GM23338 (cell line): ENCODE measurements at regions not wholly inside any gene's neighbourhood (a gene's known extent, or its start where the extent isn't known, plus 50 kb on each side); places are given as distances from the start of the nearest gene placed in this dataset.

Experiments used
- ATAC-seq: fragments of 200-7000 bp; cut with Tn5 transposase; 3 replicates; pipeline ENCODE4 v1.9.1; 2020
- DNase-seq: peaks from one replicate; pipeline ENCODE4 v3.0.0-alpha.2; 2015; ENCODE audit warnings: low spot score
- H2AFZ ChIP-seq: fragments of 200-600 bp; sonication (generic); 2 replicates; pipeline ENCODE4 v1.8.0; 2016; ENCODE audit warnings: antibody characterized with exemption, mild to moderate bottlenecking, moderate library complexity
- H3F3A ChIP-seq: fragments of 200-600 bp; sonication (generic); replicated peaks from 2 replicates; pipeline ENCODE4 v1.8.0; 2017; ENCODE audit warnings: antibody characterized with exemption, mixed run types, low read depth
- H3K27ac ChIP-seq: fragments of 200-600 bp; sonication (generic); 2 replicates; pipeline ENCODE4 v1.6.1; 2016; ENCODE audit warnings: low read depth
- H3K27me3 ChIP-seq: fragments of 200-600 bp; sonication (generic); 2 replicates; pipeline ENCODE4 v1.8.0; 2016; ENCODE audit warnings: mild to moderate bottlenecking, mixed run types, moderate library complexity; ENCODE audit not compliant: insufficient read depth
- H3K36me3 ChIP-seq: fragments of 200-600 bp; sonication (generic); 2 replicates; pipeline ENCODE4 v1.8.0; 2016; ENCODE audit warnings: mild to moderate bottlenecking; ENCODE audit not compliant: insufficient read depth
- H3K4me1 ChIP-seq: fragments of 200-600 bp; sonication (generic); 2 replicates; pipeline ENCODE4 v1.8.0; 2016; ENCODE audit warnings: mild to moderate bottlenecking, moderate library complexity; ENCODE audit not compliant: insufficient read depth
- H3K4me2 ChIP-seq: fragments of 200-600 bp; sonication (generic); 2 replicates; pipeline ENCODE4 v1.7.1; 2017; ENCODE audit warnings: mixed run types
- H3K4me3 ChIP-seq: fragments of 200-600 bp; sonication (generic); 2 replicates; pipeline ENCODE4 v1.6.1; 2016; ENCODE audit warnings: mixed run types
- H3K79me2 ChIP-seq: fragments of 200-600 bp; sonication (generic); replicated peaks from 2 replicates; pipeline ENCODE4 v1.8.0; 2017; ENCODE audit warnings: mild to moderate bottlenecking; ENCODE audit not compliant: insufficient read depth
- H3K9me2 ChIP-seq: fragments of 200-600 bp; sonication (generic); 2 replicates; pipeline ENCODE4 v1.8.0; 2017; ENCODE audit not compliant: insufficient read depth
- H4K20me1 ChIP-seq: fragments of 200-600 bp; sonication (generic); replicated peaks from 2 replicates; pipeline ENCODE4 v1.8.0; 2017; ENCODE audit warnings: mild to moderate bottlenecking; ENCODE audit not compliant: insufficient read depth
- H3K27ac Mint-ChIP-seq: 2 replicates; pipeline ENCODE4 v1.8.0; 2020; ENCODE audit warnings: inconsistent platforms, mild to moderate bottlenecking, moderate library complexity, mixed read lengths
- H3K27me3 Mint-ChIP-seq: 3 replicates; pipeline ENCODE4 v1.8.0; 2022; ENCODE audit warnings: low read depth, mild to moderate bottlenecking, moderate library complexity, mixed read lengths, inconsistent platforms; ENCODE audit not compliant: insufficient read depth, poor library complexity
- H3K36me3 Mint-ChIP-seq: 3 replicates; pipeline ENCODE4 v1.8.0; 2021; ENCODE audit warnings: low read depth, mild to moderate bottlenecking, inconsistent platforms, moderate library complexity, mixed read lengths
- H3K4me1 Mint-ChIP-seq: 3 replicates; pipeline ENCODE4 v1.8.0; 2020; ENCODE audit warnings: mild to moderate bottlenecking, inconsistent platforms, mixed read lengths
- H3K4me3 Mint-ChIP-seq: 3 replicates; pipeline ENCODE4 v1.8.0; 2021; ENCODE audit warnings: moderate library complexity, mild to moderate bottlenecking, inconsistent platforms, mixed read lengths
- H3K9me3 Mint-ChIP-seq: 3 replicates; pipeline ENCODE4 v1.8.0; 2020; ENCODE audit warnings: moderate library complexity, mild to moderate bottlenecking, inconsistent platforms, mixed read lengths
- CREB1 ChIP-seq: fragments of 250-450 bp; sonication (Bioruptor Pico); IDR thresholded peaks from 2 replicates; pipeline ENCODE4 v1.5.0; 2020; ENCODE audit warnings: low read depth, mild to moderate bottlenecking, moderate library complexity
- CTCF ChIP-seq, 2 experiments: fragments of 200-600 bp in 1 of 2; sonication (generic) in 1 of 2; conservative IDR thresholded peaks; 2 replicates each; pipeline versions ENCODE4 v1.5.1 to v1.6.1; 2016 to 2017; ENCODE audit warnings: antibody characterized with exemption in 2 of 2, low read depth in 2 of 2, mild to moderate bottlenecking in 2 of 2, moderate library complexity in 1 of 2
- EZH2 ChIP-seq: fragments of 200-600 bp; sonication (generic); IDR thresholded peaks from one replicate; pipeline ENCODE4 v1.8.0; 2017; ENCODE audit warnings: antibody characterized with exemption, mild to moderate bottlenecking, low read depth; ENCODE audit not compliant: unreplicated experiment
- EZH2phosphoT487 ChIP-seq: fragments of 200-600 bp; sonication (generic); IDR thresholded peaks from one replicate; pipeline ENCODE4 v1.8.1; 2018; ENCODE audit warnings: antibody characterized with exemption; ENCODE audit not compliant: unreplicated experiment
- POLR2AphosphoS5 ChIP-seq: IDR thresholded peaks from 2 replicates; pipeline ENCODE4 v1.6.1; 2016; ENCODE audit warnings: antibody characterized with exemption, low read depth
- REST ChIP-seq: IDR thresholded peaks from one replicate; pipeline ENCODE4 v1.6.1; 2018; ENCODE audit warnings: antibody characterized with exemption; ENCODE audit not compliant: unreplicated experiment
- ZNF462 ChIP-seq: fragments of 250-450 bp; sonication (Bioruptor Pico); IDR thresholded peaks from 2 replicates; pipeline ENCODE4 v1.5.0; 2020; ENCODE audit warnings: mild to moderate bottlenecking, moderate library complexity

DNA sequence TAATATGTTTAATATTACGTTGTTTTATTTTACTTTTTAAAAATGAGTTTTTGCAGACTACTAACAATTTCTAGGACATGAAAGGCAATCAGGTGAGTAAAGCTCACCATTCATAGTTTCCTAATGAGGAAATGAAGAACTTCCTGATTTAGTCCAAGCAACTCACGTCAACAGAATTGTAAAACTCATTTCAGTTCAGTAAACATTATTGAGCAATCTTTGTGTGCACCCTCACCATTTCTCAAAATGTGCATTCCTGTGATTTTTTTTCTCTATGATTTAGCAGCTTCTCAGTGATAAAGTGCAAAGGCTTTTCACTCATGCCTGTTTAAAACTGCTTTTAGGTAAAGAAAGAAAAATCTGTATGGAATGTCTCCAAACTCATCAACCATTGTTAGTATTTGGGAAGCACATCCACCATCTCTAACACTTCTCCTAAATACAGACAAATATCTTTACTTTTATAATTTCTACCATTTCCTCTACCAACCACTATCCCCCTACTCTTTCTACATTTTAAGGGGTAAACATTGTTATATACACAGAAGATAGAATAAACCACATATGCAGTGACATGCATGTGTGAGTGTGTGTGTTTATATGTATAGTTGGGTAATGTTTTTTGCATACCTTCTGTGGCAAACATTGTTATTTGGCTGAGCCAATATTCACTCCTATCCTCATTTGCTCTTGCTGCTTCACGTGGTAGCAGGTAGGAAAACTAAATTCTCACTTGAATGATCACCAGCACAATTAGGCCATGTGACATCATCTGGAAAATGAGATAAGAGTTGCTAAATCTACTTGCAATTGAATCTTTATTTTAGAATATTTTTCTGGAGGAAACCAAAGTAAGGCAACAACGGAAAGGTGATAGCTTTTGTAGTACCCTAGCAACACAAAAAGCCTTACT, 54.7 kb upstream of the PRDM8 start:
- H3K4me1 Mint-ChIP-seq = no peaks in the 10 kb centered on the region
- H3K79me2 ChIP-seq = no peaks in the 10 kb centered on the region
- H3K27me3 Mint-ChIP-seq = no peaks in the 10 kb centered on the region
- no peaks in the 10 kb centered on the region for H3K9me3 Mint-ChIP-seq
- H3K36me3 Mint-ChIP-seq = no peaks in the 10 kb centered on the region
- no peak for ATAC-seq
- H3K27ac ChIP-seq = no peak overlapping the region
- no peaks in the 10 kb centered on the region for H3K27me3 ChIP-seq
- no peak overlapping the region for H3K4me3 ChIP-seq
- no peaks in the 10 kb centered on the region; the same call in 1 of the 2 replicates for H3K9me2 ChIP-seq
- no peaks in the 10 kb centered on the region for H3K36me3 ChIP-seq
- H3K4me1 ChIP-seq = no peaks in the 10 kb centered on the region
- H2AFZ ChIP-seq = no peak overlapping the region
- H3F3A ChIP-seq = no peaks in the 10 kb centered on the region
- H4K20me1 ChIP-seq = no peaks in the 10 kb centered on the region
- TF ChIP-seq ZNF462 (CRISPR knock-in tag) = no peak
- no peak for TF ChIP-seq POLR2AphosphoS5
- no peak for DNase-seq
- no peak overlapping the region for H3K27ac Mint-ChIP-seq
- no peak overlapping the region for H3K4me2 ChIP-seq
- no peak overlapping the region for H3K4me3 Mint-ChIP-seq

GRCh38 chr4:80141543-80141942, 55.8 kb upstream of the PRDM8 start:
- ATAC-seq (no peak), DNase-seq (no peak)
- H3K27ac ChIP-seq = no peak overlapping the region
- no peak for TF ChIP-seq EZH2phosphoT487
- no peak for TF ChIP-seq CTCF (conservative IDR thresholded peaks at IDR 0.05; ENCODE audit: low read depth in 2 of 2)
- TF ChIP-seq CREB1 (CRISPR knock-in tag) = no peak
- TF ChIP-seq EZH2 = no peak
- no peak for TF ChIP-seq POLR2AphosphoS5
- TF ChIP-seq REST = no peak

More at GRCh38 chr4:80141543-80141942, 55.8 kb upstream of the PRDM8 start:
- H3F3A ChIP-seq = no peaks in the 10 kb centered on the region
- H3K4me1 ChIP-seq = no peaks in the 10 kb centered on the region
- Mint-ChIP-seq H3K9me3 (no peaks in the 10 kb centered on the region), H3K4me1 (no peaks in the 10 kb centered on the region), H3K36me3 (no peaks in the 10 kb centered on the region), H3K27ac (no peak overlapping the region), H3K27me3 (no peaks in the 10 kb centered on the region), H3K4me3 (no peak overlapping the region)
- H3K9me2 ChIP-seq = no peaks in the 10 kb centered on the region; the same call in 1 of the 2 replicates
- H2AFZ ChIP-seq = no peak overlapping the region
- H3K4me3 ChIP-seq = no peak overlapping the region
- H3K4me2 ChIP-seq = no peak overlapping the region
- H3K27me3 ChIP-seq = no peaks in the 10 kb centered on the region
- no peaks in the 10 kb centered on the region for H3K79me2 ChIP-seq
- H4K20me1 ChIP-seq = no peaks in the 10 kb centered on the region
- H3K36me3 ChIP-seq = no peaks in the 10 kb centered on the region
